Esophagus muscularis mucosa (tissue), 3 donors: ENCODE measurements at regions not wholly inside any gene's neighbourhood (a gene's known extent, or its start where the extent isn't known, plus 50 kb on each side); places are given as distances from the start of the nearest gene placed in this dataset.

Source experiments
- POLR2A ChIP-seq: fragments of 450-650 bp; IDR thresholded peaks from one replicate; pipeline ENCODE4 v1.6.1; 2017; ENCODE audit warnings: antibody characterized with exemption, moderate library complexity, mild to moderate bottlenecking, low read depth
- POLR2AphosphoS5 ChIP-seq, 2 donors: sonication (generic); formaldehyde crosslinking; IDR thresholded peaks; one replicate each; pipeline ENCODE4 v1.6.1; 2017; ENCODE audit warnings: antibody characterized with exemption in 2 of 2
- TF ChIP-seq, protein P1 (sequence below), 3 experiments: fragments of 200-600 bp in 2 of 3; fragments of 450-650 bp in 1 of 3; sonication (generic) in 2 of 3; IDR thresholded peaks; one replicate each; pipeline ENCODE4 v1.5.1; 2017 to 2019; ENCODE audit warnings: antibody characterized with exemption in 3 of 3, mild to moderate bottlenecking in 2 of 3, moderate library complexity in 1 of 3

DNA sequence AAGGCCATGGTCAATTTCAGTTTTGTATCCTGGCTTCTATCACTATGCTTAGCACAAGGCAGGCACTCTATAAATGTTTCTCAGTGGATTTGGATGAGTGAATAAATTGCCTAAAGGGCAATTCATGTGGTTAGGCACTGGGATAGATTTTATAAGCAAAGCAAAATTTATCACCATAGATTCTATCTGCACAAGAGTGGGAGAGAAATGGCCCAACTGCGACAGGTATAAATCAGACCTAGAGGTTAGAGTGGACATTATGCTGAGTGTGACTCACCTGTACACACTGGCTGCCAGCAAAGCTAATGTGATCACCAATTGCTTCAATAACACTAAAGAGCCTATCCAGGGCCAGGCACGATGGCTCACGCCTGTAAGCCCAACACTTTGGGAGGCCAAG lies 514.0 kb downstream of the BUD13 start:
- TF ChIP-seq POLR2A (no peak), POLR2AphosphoS5 (IDR thresholded peaks at IDR 0.05) (no peak)
- TF ChIP-seq, protein P1, sequence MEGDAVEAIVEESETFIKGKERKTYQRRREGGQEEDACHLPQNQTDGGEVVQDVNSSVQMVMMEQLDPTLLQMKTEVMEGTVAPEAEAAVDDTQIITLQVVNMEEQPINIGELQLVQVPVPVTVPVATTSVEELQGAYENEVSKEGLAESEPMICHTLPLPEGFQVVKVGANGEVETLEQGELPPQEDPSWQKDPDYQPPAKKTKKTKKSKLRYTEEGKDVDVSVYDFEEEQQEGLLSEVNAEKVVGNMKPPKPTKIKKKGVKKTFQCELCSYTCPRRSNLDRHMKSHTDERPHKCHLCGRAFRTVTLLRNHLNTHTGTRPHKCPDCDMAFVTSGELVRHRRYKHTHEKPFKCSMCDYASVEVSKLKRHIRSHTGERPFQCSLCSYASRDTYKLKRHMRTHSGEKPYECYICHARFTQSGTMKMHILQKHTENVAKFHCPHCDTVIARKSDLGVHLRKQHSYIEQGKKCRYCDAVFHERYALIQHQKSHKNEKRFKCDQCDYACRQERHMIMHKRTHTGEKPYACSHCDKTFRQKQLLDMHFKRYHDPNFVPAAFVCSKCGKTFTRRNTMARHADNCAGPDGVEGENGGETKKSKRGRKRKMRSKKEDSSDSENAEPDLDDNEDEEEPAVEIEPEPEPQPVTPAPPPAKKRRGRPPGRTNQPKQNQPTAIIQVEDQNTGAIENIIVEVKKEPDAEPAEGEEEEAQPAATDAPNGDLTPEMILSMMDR (IDR thresholded peaks at IDR 0.05) = no peak
